Large intestine (tissue), 3 donors: ENCODE measurements at regions not wholly inside any gene's neighbourhood (a gene's known extent, or its start where the extent isn't known, plus 50 kb on each side); places are given as distances from the start of the nearest gene placed in this dataset.

Experiments
- DNase-seq, 2 donors: peaks; one replicate each; pipeline versions ENCODE4 v3.0.0 to v3.0.0-alpha.2; 2013
- H3K27ac ChIP-seq: one replicate; pipeline ENCODE4 v1.5.1; 2013; ENCODE audit warnings: low read length
- H3K27me3 ChIP-seq: 2 replicates; pipeline ENCODE4 v1.6.1; 2013; ENCODE audit warnings: low read length; ENCODE audit not compliant: control insufficient read depth, insufficient read depth
- H3K36me3 ChIP-seq: 2 replicates; pipeline ENCODE4 v1.6.1; 2013; ENCODE audit warnings: low read length; ENCODE audit not compliant: control insufficient read depth, insufficient read depth
- H3K4me1 ChIP-seq: one replicate; pipeline ENCODE4 v1.6.1; 2013; ENCODE audit warnings: low read length; ENCODE audit not compliant: control insufficient read depth, insufficient read depth
- H3K4me3 ChIP-seq: one replicate; pipeline ENCODE4 v1.5.1; 2013; ENCODE audit warnings: low read length
- H3K9me3 ChIP-seq: one replicate; pipeline ENCODE4 v1.6.1; 2013; ENCODE audit warnings: mild to moderate bottlenecking, low read depth, low read length, moderate library complexity; ENCODE audit not compliant: control insufficient read depth
- WGBS: methylation state at CpG from one replicate; pipeline ENCODE4 v1.1.5; 2013; ENCODE audit warnings: low lambda C conversion rate; ENCODE audit not compliant: insufficient coverage; 5-methylcytosine and 5-hydroxymethylcytosine counted together

DNA sequence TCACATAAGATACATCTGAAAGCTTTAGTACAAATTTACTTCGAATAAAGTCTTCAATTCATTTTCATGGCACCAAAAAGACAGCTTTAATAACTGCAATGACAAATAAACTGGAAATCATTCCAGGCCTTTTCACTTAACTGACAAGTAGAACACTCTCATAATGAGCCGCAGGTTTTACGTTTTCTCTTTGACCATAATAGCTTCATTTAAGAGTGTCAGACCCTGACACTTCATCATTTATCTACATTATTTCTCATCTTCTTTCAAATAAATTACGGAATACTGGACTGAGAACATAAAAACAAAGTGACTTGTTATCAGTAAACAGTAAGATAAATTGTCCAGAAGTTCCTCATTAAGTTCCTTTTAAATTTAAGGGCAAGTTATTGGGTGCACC lies 1252.9 kb upstream of the ACVR2A start:
- WGBS = 88% methylated on average over 1 of the region's 4 CpGs
- no peak overlapping the region for H3K27ac ChIP-seq
- H3K9me3 ChIP-seq = peaks cover 5% of the 10 kb centered on the region
- no peak for DNase-seq
- H3K36me3 ChIP-seq = no peaks in the 10 kb centered on the region
- H3K27me3 ChIP-seq = no peaks in the 10 kb centered on the region
- H3K4me3 ChIP-seq = no peak overlapping the region
- H3K4me1 ChIP-seq = no peaks in the 10 kb centered on the region

DNA sequence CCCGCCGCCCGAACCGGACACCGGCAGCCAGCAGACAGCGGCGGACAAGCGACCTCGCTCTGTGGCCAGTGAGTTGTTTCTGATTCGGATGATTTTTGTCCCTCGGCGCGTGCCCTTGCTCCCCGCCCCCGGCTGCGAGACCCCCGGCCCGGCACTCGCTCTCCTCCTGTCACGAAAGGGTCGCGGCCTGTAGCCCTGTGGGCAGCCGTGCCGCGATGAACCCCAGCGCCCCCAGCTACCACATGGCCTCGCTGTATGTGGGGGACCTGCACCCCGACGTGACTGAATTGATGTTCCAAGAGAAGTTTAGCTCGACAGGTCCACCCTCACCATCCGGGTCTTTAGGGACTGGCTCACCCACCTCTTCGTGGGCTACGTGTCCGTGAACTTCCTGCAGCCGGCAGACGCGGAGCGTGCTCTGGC lies 1257.5 kb upstream of the ACVR2A start:
- Histone ChIP-seq H3K27me3 (no peaks in the 10 kb centered on the region), H3K4me3 (no peak overlapping the region), H3K9me3 (peaks cover 5% of the 10 kb centered on the region), H3K36me3 (no peaks in the 10 kb centered on the region), H3K4me1 (no peaks in the 10 kb centered on the region), H3K27ac (no peak overlapping the region)
- no peak for DNase-seq
- 80% methylated on average over 1 of the region's 38 CpGs for WGBS

DNA sequence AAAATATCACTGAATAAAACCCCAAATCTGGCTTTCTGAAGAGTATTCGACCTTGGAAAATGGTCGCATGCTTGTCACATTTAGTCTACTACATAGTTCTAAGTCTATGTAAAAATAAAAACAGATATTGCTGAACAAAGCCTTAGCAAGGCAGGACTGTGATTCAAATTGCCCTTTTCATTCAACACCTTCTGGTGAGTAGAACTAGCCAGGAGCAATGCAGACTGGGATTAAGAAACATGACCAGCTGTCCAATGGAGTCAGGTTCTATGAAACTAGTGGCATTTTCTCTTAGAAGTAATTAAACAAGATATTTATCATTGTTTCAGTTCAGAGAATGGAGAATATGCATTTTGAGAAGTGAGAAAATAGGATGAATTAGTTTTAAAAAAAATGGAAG lies 1260.5 kb upstream of the ACVR2A start:
- Histone ChIP-seq H3K4me3 (no peak overlapping the region), H3K27me3 (no peaks in the 10 kb centered on the region), H3K36me3 (no peaks in the 10 kb centered on the region), H3K9me3 (peaks cover 5% of the 10 kb centered on the region), H3K4me1 (no peaks in the 10 kb centered on the region), H3K27ac (no peak overlapping the region)
- WGBS = 100% methylated on average over 1 of the region's 2 CpGs
- no peak for DNase-seq

DNA sequence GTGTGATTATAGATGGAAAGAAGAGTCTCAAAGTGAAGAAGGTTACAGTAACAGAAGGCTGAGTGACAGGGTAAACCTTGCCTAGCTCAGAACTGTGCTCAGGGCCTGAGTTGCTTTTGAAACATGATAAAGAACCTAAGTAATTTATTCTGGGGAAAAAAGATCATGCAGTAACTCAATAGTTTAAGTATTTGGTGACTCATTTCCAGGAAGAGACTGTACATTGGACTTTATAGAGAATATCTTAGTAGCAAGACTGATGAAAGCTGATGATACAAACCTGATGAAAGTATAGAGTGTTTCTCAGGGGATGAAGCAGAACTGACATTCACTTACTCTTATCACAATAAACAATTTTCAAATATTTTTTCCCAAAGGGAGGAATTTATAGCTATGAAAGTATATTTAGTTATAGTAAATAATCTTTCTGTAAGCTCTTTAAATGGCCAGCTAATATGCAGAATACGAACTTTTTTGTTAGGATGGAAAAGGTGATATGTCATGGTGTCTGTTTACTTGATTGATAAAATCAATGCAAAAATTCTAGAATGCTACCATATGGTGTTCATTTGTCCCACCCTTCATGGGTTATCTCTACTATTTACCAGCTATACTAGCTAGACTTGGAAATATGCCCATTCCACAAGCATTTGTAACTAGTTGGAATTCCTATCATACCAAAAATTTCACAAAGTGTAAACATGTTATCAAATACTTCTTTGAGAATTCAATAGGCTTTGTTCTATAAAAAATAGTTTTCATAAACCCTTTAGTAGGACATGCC lies 1265.5 kb upstream of the ACVR2A start:
- no peaks in the 10 kb centered on the region for H3K9me3 ChIP-seq
- H3K27ac ChIP-seq = no peak overlapping the region
- no peak for DNase-seq
- H3K36me3 ChIP-seq = no peaks in the 10 kb centered on the region
- 83% methylated on average over 1 of the region's 1 CpG for WGBS
- H3K4me1 ChIP-seq = no peaks in the 10 kb centered on the region
- no peak overlapping the region for H3K4me3 ChIP-seq
- no peaks in the 10 kb centered on the region for H3K27me3 ChIP-seq

DNA sequence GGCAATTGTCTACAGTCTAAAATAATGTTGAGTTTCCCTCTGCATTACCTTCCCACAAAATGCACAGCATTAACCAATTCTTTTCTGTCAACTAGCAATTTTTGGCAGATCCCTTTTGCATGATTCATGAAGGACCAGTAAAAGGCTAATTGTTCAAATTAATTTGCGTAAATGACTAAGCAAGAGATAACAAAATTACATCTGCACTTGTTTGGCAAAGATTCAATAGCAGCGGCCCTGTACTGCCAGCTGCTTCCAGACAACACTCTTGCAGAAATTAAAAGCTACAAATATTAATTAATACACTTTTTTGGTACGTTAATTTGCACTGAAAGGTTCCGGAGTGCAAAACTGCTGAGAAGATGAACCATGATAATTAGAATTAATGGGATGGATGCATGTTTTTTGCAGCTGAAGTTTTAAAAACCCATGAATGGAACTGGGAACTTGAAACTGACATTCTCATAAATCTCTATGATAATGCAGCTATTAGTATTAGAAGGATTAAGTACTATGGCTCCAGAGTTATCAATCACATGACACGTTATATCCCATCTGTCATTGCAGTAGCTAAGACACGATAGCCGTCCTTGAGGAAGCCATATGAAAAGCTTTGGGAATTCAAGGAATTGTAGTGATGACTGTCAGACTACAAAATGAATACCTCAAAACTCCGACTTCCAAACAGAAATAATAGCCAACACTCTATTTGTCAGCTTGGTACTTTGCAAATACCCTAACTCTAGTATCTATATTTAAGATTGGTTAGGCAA lies 1268.3 kb upstream of the ACVR2A start:
- H3K36me3 ChIP-seq = no peaks in the 10 kb centered on the region
- 51% methylated on average over 3 of the region's 8 CpGs for WGBS

DNA sequence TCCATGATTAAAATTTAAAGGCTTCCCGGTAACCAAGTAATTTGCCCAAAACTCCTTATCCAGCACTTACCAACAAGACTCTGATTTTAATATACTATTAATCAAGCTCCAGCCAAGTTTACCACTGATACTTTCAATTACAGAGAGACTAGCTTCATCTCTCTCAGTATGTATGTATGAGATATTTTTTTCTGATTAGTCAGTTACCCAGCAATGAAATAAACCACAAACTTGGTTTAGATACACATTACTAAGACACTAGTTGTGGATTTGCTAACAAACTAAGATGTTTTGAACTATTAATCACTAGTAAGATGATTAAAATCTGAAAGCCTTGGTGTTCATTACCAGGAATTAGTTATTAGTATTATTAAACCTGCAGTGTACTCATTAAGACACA lies 1272.2 kb upstream of the ACVR2A start:
- H3K9me3 ChIP-seq = no peaks in the 10 kb centered on the region
- DNase-seq = no peak
- no peaks in the 10 kb centered on the region for H3K36me3 ChIP-seq
- no peak overlapping the region for H3K27ac ChIP-seq
- no CpG with 5 or more reads among the region's 1 CpG for WGBS
- no peaks in the 10 kb centered on the region for H3K27me3 ChIP-seq
- no peaks in the 10 kb centered on the region for H3K4me1 ChIP-seq
- H3K4me3 ChIP-seq = no peak overlapping the region

More for the DNA sequence above, 1268.3 kb upstream of the ACVR2A start:
- no peaks in the 10 kb centered on the region for H3K9me3 ChIP-seq
- no peak for DNase-seq
- H3K27ac ChIP-seq = no peak overlapping the region
- H3K4me1 ChIP-seq = no peaks in the 10 kb centered on the region
- no peaks in the 10 kb centered on the region for H3K27me3 ChIP-seq
- H3K4me3 ChIP-seq = no peak overlapping the region

DNA sequence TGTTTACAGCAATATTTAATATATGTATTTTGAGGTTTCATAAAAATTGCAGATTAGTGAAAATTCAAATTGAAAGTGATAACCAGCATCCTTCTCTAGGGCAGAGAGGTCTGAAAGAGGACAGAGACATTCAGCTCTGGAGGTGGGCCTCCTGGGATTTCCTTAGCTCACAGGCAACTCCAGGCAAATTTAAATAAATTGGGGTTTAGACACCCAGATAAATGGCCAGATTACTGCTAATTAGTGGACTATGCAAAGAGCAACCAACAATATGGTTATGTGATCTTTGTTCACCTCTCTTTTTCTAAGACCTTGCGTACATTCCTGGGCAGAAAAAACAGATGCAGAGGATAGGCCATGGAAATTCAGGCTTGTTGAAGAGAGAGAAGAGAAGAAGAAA lies 1282.8 kb upstream of the ACVR2A start:
- Histone ChIP-seq H3K4me1 (no peaks in the 10 kb centered on the region), H3K9me3 (no peaks in the 10 kb centered on the region), H3K27ac (no peak overlapping the region), H3K4me3 (no peak overlapping the region), H3K27me3 (no peaks in the 10 kb centered on the region), H3K36me3 (no peaks in the 10 kb centered on the region)
- DNase-seq = no peak
- WGBS = 100% methylated on average over 1 of the region's 1 CpG

DNA sequence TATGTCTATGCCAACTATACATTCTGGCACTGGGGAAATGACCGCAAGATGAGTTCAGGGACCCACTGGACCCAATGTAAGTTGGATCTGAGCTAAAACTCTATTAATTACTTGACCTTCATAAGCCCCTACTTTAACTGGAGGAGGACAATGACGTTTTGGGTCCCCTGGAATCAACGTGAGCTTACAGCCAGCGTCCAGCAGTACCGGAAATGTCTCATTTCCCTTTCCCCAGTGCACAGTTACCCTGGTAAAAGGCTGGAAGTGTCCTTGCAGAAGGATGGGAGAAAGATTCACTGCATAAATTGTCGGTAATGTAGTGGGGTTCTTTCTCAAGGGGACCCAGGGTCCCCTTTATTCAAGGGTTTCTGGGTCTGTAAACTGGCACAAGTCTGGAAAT lies 1297.6 kb upstream of the ACVR2A start:
- no CpG with 5 or more reads among the region's 6 CpGs for WGBS
- Histone ChIP-seq H3K4me1 (no peaks in the 10 kb centered on the region), H3K27me3 (no peaks in the 10 kb centered on the region), H3K9me3 (no peaks in the 10 kb centered on the region), H3K27ac (no peak overlapping the region), H3K4me3 (no peak overlapping the region), H3K36me3 (no peaks in the 10 kb centered on the region)
- no peak for DNase-seq

DNA sequence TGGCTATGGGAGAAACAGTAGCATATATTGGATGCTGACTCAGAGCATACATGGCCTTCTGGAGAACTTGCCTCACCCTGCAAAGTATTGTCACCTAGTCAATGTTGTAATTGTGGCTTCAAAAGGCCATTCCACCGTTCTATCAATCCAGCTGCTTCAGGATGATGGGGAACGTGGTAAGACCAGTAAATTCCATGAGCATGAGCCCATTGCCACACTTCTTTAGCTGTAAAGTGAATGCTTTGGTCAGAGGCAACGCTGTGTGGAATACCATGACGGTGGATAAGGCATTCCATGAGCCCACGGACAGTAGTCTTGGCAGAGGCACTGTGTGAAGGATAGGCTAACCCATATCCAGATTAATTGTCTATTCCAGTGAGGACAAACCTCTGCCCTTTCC lies 1300.1 kb upstream of the ACVR2A start:
- Histone ChIP-seq H3K36me3 (no peaks in the 10 kb centered on the region), H3K27me3 (no peaks in the 10 kb centered on the region), H3K27ac (no peak overlapping the region), H3K9me3 (no peaks in the 10 kb centered on the region), H3K4me1 (no peaks in the 10 kb centered on the region), H3K4me3 (no peak overlapping the region)
- no CpG with 5 or more reads among the region's 5 CpGs for WGBS
- no peak for DNase-seq

DNA sequence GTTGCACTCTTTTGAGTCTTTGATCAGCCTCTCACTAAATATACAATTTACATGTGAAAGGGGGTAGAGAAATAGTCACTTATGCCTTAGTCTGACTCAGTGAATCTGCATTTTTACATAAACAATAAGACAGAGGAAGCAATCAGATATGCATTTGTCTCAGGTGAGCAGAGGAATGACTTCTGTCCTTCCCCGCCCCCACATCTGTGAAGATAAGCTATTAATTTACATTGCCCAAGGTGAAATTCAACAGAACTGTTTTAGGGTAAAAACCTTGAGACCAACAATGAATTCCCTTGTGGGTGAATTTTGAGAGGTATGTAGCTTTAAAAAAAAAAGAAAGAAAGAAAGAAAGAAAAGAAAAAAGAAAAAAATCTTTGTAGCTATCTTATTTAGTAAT lies 1302.9 kb upstream of the ACVR2A start:
- H3K4me1 ChIP-seq = no peaks in the 10 kb centered on the region
- no peaks in the 10 kb centered on the region for H3K36me3 ChIP-seq
- DNase-seq = no peak
- no peak overlapping the region for H3K27ac ChIP-seq
- H3K27me3 ChIP-seq = no peaks in the 10 kb centered on the region
- no peaks in the 10 kb centered on the region for H3K9me3 ChIP-seq
- 60% methylated on average over 1 of the region's 1 CpG for WGBS
- no peak overlapping the region for H3K4me3 ChIP-seq
